ENCODE measurements at regions not wholly inside any gene's neighbourhood (a gene's known extent, or its start where the extent isn't known, plus 50 kb on each side); places are given as distances from the start of the nearest gene placed in this dataset.

DNA sequence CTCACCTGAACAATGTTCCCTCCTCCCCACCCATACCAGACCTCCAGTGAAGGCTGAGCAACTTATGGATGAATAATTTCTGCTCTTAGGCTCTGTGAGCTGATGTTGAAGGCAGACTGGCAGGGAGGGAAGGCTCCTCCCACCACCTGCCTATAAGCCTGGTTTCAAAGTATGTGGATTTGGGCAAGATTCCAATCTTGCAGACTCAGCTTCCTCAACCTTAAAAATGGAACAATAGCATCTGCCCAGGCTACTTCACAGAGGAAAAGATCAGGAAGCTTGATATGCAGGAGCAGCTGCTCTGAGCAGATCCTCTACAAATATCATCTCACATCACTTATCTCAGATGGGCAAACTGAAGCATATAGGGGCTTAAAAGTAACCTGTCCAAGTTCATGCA, 112.2 kb downstream of the ZFP36L2 start:
- no peak for ATAC-seq
- Mint-ChIP-seq H3K4me3 (no peak overlapping the region), H3K4me1 (ENCODE audit: low read depth) (peaks cover 5% of the 10 kb centered on the region), H3K36me3 (ENCODE audit: insufficient read depth) (peaks cover 2% of the 10 kb centered on the region), H3K9me3 (peaks cover 8% of the 10 kb centered on the region), H3K27me3 (ENCODE audit: low read depth) (no peaks in the 10 kb centered on the region)
- no peak for DNase-seq

DNA sequence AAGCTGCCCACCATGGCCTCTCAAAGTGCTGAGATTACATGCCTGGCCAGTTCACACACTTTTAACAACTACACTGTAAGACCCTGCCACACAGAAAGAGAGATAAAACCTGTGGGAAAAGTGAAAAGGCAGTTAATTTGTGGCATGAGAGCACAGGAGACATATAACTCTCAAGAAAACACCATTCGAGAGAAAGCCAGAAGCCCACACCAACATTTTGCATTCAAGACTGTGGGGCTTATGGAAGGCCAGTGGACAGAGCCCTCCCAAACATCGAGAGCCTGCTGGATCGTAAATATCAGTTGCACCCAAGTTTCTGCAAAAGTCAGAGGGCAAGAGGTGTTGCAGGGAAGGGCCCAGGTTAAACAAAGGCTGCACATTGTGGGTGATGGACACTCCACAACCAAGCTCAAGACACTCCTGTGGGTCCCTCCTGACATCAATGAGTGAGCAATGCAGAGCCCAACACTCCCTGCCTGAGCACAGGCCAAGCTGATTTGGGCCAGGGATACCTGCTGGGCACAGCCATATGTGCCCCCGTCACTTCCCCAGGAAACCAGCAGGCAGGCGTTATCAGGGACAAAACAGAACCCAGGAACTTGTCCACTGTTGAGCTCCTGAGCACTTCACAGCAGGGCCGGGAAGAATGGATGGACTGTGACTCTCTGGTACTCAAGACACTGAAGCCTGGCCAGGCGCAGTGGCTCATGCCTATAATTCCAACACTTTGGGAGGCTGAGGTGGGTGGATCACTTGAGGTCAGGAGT, 114.4 kb downstream of the ZFP36L2 start:
- H3K4me3 Mint-ChIP-seq, result no peak overlapping the region
- ATAC-seq, result no peak
- H3K27me3 Mint-ChIP-seq (ENCODE audit: low read depth), result no peaks in the 10 kb centered on the region
- no peaks in the 10 kb centered on the region for H3K9me3 Mint-ChIP-seq
- peaks cover 8% of the 10 kb centered on the region for H3K4me1 Mint-ChIP-seq (ENCODE audit: low read depth)
- DNase-seq, result no peak
- H3K36me3 Mint-ChIP-seq (ENCODE audit: insufficient read depth), result no peaks in the 10 kb centered on the region

DNA sequence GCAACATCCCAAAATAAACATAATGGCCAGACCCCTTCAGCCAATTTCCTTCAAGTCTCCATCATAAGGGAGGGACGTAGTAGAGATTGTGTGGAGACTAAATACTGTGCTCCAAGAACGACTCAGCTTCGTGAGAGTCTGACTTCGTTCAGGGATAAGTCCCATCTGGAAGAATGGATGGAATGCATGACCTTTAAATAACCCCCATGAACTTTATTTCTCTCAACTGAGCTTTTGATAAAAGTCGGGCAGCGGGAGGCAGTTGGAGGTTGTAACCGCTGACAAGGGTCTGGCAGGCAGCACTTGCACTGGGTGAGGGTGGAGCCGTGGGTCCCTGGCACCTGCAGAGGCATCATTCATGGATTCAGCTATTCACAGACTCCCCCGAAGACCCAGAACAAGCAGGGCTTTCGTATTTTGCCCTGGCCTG, 115.9 kb downstream of the ZFP36L2 start:
- Mint-ChIP-seq H3K9me3 (no peaks in the 10 kb centered on the region), H3K27me3 (ENCODE audit: low read depth) (no peaks in the 10 kb centered on the region), H3K4me3 (no peak overlapping the region), H3K36me3 (ENCODE audit: insufficient read depth) (no peaks in the 10 kb centered on the region), H3K4me1 (ENCODE audit: low read depth) (peaks cover 11% of the 10 kb centered on the region)
- ATAC-seq (no peak), DNase-seq (no peak)

DNA sequence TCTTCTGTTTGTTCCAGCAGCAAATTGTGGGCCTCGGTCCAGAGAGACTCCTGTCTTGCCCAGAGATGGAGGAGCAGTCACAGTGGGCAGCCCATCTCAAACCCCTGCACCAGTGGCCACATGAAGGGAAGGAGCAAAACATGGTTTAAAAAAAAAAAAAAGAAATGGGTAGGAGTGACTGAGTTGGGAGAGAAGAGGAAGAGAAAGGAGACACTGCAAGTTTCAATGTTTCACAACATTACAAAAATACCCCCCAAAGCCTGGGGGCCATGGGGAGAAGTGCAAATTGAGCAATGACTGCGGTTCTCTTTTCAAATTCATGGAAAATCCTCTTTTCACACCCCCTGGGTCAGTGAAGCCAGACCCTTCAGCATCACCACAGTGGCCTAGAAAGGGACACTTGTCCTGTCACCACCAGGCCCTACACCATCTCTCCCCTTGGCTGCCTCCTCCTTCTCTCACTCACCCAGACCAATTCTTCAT, 117.1 kb downstream of the ZFP36L2 start:
- Mint-ChIP-seq H3K4me3 (no peak overlapping the region), H3K36me3 (ENCODE audit: insufficient read depth) (no peaks in the 10 kb centered on the region), H3K9me3 (peaks cover under 1% of the 10 kb centered on the region), H3K27me3 (ENCODE audit: low read depth) (no peaks in the 10 kb centered on the region), H3K4me1 (ENCODE audit: low read depth) (peaks cover 11% of the 10 kb centered on the region)
- DNase-seq (no peak), ATAC-seq (no peak)

DNA sequence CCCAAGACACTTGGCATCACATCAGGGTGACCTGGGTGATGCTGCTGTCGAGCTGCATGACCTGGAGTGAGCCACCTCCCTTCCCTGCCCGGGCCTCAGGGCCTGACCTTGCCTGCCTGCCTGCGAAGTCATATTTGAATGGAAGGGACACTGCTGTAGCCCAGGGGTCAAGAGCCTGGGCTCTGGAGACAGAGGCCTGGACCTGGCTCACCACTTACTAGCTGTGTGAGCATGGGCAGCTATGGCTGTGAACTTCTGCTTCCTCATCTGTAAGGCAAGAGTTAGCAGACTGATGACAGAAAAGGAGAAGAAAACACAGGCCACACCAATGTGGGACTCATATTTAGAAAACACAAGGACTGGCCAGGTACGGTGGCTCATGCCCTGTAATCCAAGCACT, 118.7 kb downstream of the ZFP36L2 start:
- no peaks in the 10 kb centered on the region for H3K36me3 Mint-ChIP-seq (ENCODE audit: insufficient read depth)
- peaks cover 4% of the 10 kb centered on the region for H3K9me3 Mint-ChIP-seq
- no peak overlapping the region for H3K4me3 Mint-ChIP-seq
- peaks cover 9% of the 10 kb centered on the region for H3K4me1 Mint-ChIP-seq (ENCODE audit: low read depth)
- no peak for DNase-seq
- no peak for ATAC-seq
- no peaks in the 10 kb centered on the region for H3K27me3 Mint-ChIP-seq (ENCODE audit: low read depth)

DNA sequence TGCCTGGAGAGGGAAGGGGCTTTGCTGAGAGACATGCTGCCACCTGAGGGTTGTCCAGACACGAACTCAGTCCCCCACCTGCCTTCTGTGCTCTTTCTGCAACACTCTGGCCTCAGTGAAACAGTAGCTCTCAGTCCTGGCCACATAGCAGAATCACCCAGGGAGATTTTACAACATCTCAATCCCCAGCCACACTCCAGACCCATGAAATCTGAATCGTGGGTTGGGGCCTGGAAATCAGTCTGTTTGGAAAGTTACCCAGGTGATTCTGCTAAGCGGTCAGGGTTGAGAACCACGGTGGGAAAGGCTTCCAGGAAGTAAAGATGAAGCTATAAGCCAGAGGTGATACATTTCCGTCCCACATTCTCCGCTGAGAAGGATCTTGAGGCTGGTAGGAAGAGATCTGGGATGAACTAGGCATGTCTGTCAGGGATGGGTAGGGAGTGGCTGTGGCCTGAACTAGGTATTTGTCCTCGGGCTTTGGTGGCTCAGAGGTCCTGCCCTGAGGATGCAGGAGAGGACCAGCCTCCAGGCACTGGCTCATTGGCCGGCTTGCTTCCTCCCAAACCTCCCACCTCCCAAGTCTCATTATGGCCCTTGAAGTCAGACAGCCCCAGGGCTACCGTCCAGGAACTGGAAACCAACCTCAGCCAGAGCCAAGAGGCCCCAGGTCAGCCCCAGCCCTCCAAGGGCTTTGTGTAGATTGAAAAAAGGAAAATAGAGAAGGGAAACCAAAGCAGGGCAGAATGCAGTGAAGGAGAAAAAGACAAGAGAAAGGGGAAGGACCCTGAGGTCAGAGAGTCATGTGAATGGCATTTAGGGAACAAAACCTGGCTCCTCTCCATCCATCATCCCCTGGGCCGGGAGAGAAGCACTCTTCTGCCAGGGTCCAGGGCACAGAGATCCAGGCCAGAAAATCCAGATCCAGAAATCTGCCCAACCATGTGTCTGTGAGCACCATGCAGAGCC, 119.6 kb downstream of the ZFP36L2 start:
- peaks cover 4% of the 10 kb centered on the region for H3K9me3 Mint-ChIP-seq
- H3K27me3 Mint-ChIP-seq (ENCODE audit: low read depth), result no peaks in the 10 kb centered on the region
- DNase-seq (no peak), ATAC-seq (no peak)
- H3K4me1 Mint-ChIP-seq (ENCODE audit: low read depth), result peaks cover 9% of the 10 kb centered on the region
- H3K4me3 Mint-ChIP-seq, result no peak overlapping the region
- no peaks in the 10 kb centered on the region for H3K36me3 Mint-ChIP-seq (ENCODE audit: insufficient read depth)

DNA sequence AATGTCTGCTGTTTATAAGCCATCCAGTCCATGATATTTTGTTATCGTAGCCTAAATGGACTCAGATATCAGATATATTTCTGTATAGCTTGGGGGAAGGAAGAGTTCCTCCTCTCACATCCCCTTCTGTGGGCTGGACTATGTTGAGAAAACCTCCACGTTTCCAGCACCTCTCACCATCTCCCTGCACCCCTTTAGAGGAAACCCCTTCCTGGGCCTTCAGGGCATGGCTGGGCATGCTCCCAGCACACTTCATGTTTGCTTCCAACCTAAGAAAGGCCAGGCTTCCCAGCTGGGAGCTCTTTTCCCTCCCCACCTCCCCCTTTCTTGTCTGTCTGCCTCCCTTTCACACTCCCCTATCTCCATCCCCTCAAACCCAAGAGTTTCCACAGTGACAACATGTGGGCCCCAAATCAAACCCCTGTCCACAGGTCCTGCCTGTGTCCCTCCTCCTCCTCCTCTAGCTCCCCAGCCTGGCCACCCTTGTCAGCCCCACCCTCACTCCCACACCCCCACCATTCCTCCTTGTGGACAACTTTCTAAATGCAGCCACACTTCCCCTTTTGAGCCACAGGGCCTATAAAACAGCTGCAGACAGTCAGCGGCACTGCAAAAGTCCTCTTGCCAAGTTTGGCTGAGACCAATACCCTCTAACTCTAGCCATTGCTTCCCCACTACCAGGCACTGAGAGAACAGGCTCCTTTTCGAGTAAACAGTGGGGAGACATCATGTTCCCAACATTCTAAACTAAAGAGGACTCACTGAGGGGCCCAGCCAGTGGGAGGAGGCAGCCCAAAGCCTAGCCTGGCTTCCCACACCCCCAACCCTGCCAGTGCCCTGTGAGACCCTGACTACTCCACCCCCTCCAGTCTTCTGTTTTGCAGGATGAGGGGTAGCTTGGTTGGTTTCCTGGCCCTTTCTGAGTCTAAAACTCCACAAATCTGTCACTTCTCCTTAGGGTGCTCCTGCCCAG, 120.5 kb downstream of the ZFP36L2 start:
- peak in 1 of 2 donors; percentile 14 for ATAC-seq
- no peaks in the 10 kb centered on the region for H3K27me3 Mint-ChIP-seq (ENCODE audit: low read depth)
- peaks cover 4% of the 10 kb centered on the region for H3K9me3 Mint-ChIP-seq
- no peak overlapping the region for H3K4me3 Mint-ChIP-seq
- H3K4me1 Mint-ChIP-seq (ENCODE audit: low read depth), result peaks cover 9% of the 10 kb centered on the region
- H3K36me3 Mint-ChIP-seq (ENCODE audit: insufficient read depth), result no peaks in the 10 kb centered on the region
- no peak for DNase-seq

DNA sequence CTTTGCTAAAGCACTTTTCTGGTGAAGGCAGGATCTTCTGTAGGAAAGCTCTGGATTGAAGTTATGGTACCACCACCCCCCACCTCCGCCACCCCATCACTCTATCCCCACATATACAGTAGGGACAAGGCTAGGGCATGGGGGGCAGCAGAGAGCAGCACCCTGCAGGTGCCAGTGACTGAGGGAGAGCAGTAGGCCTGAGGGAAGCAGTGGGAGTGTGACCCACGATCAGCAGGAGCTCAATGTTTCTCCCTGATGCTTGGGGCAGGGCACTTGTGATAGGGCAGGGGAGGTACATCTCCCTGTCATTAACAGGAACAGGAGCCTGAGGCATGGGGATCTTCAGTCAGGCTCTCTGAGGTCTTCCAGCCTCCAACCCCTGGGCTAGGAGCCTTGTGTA, 121.6 kb downstream of the ZFP36L2 start:
- no peaks in the 10 kb centered on the region for H3K36me3 Mint-ChIP-seq (ENCODE audit: insufficient read depth)
- H3K4me3 Mint-ChIP-seq, result no peak overlapping the region
- H3K4me1 Mint-ChIP-seq (ENCODE audit: low read depth), result peaks cover 9% of the 10 kb centered on the region
- DNase-seq, result no peak
- no peaks in the 10 kb centered on the region for H3K27me3 Mint-ChIP-seq (ENCODE audit: low read depth)
- no peak for ATAC-seq
- H3K9me3 Mint-ChIP-seq, result peaks cover 4% of the 10 kb centered on the region

DNA sequence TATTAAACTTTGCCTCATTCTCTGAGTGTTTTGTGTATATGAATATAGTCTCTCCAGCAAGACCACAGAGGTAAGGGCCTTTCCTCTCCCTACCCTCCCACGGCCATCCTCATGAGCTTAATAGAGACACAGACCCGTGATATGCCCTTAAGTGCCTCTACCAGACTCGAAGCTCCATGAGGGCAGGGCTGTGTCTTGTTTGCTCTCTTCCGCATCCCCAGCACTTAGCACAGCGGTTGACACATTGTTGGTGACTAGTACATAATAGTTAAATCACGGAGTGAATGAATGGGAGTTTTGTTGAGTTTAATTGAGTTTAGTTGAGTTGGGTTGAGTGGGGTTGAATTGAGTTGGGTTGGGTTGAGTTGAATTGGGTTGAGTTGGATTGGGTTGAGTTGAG, 122.3 kb downstream of the ZFP36L2 start:
- H3K36me3 Mint-ChIP-seq (ENCODE audit: insufficient read depth), result no peaks in the 10 kb centered on the region
- no peak overlapping the region for H3K4me3 Mint-ChIP-seq

DNA sequence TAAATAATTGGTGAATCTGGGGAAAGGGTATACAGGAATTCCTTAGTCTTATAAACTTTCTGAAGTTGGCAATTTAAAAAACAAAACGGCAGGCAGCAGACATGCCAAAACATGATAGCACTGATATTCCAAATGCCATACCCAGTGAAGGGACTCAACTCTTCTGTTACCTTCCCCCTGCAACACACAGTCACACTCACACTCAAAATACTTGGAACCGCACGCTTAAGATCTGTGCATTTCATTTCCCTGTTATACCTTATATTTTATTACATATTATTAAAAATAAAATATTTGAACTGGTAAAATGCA, 123.4 kb downstream of the ZFP36L2 start:
- Mint-ChIP-seq H3K36me3 (ENCODE audit: insufficient read depth) (no peaks in the 10 kb centered on the region), H3K4me3 (no peak overlapping the region), H3K4me1 (ENCODE audit: low read depth) (peaks cover 3% of the 10 kb centered on the region), H3K27me3 (ENCODE audit: low read depth) (no peaks in the 10 kb centered on the region), H3K9me3 (peaks cover 4% of the 10 kb centered on the region)
- no peak for DNase-seq
- ATAC-seq, result no peak

More for the DNA sequence above, 122.3 kb downstream of the ZFP36L2 start:
- Mint-ChIP-seq H3K9me3 (peaks cover 4% of the 10 kb centered on the region), H3K27me3 (ENCODE audit: low read depth) (no peaks in the 10 kb centered on the region), H3K4me1 (ENCODE audit: low read depth) (peaks cover 6% of the 10 kb centered on the region)
- DNase-seq (no peak), ATAC-seq (no peak)

DNA sequence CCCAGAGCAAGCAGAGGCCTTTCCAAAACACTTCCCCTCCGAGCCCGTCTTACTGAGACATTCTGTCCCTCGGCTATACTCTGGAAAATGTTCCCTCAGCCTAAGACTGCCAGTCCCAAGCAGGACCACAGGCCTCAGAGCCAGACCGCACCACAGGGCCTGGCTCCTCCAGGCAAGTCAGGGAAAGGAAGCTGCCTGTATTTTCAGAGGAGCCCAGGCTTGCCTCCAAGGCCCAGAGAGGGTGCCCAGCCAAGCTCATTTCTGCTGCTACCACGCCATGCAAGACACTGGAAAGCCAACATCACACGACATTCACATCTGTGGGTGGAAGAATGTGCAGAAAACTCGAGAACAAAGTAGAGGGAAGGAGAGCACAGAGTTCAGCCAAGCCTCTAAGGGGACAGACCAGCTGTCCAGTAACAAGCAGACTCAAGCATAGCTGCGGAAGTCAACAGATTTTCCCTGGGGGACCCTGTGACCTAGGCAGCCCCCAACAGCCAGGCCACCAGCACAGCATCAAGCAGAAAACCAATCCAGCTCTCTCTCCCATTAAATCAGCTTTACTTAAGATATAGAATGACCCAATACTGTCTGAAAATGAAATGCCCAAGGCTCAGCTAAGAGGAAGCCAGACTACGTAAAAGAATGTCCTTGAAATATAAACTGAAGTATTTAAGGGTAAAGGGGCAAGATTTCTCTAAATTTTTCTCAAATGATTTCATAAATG, 123.9 kb downstream of the ZFP36L2 start:
- no peaks in the 10 kb centered on the region for H3K27me3 Mint-ChIP-seq (ENCODE audit: low read depth)
- H3K9me3 Mint-ChIP-seq, result peaks cover 4% of the 10 kb centered on the region
- no peak overlapping the region for H3K4me3 Mint-ChIP-seq

DNA sequence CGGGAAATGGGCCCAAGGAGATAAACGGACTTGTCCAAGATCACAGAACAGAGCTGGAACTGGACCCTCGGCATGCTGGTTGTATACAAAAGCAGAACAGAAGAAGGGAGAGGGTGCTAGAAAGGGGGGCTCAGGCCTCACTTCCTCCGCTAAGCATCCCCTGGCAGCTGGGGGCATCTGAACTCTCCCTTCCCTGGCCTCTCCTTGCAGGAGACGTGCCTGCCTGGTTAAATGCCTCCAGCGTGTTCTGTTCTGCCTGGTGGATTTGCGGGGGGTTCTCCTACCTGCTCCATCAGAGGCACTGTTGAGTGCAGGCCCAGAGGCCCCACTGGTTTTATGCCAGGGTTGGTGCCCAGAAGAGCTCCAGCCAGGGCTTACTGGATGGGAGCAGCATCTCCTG, 124.7 kb downstream of the ZFP36L2 start:
- Mint-ChIP-seq H3K27me3 (ENCODE audit: low read depth) (no peaks in the 10 kb centered on the region), H3K4me3 (no peak overlapping the region), H3K4me1 (ENCODE audit: low read depth) (peaks cover 3% of the 10 kb centered on the region), H3K9me3 (peaks cover 4% of the 10 kb centered on the region), H3K36me3 (ENCODE audit: insufficient read depth) (peaks cover 6% of the 10 kb centered on the region)
- DNase-seq, result no peak
- ATAC-seq, result no peak

More for the DNA sequence above, 123.9 kb downstream of the ZFP36L2 start:
- DNase-seq, result no peak
- H3K4me1 Mint-ChIP-seq (ENCODE audit: low read depth), result peaks cover 3% of the 10 kb centered on the region
- H3K36me3 Mint-ChIP-seq (ENCODE audit: insufficient read depth), result peaks cover 3% of the 10 kb centered on the region
- no peak for ATAC-seq

DNA sequence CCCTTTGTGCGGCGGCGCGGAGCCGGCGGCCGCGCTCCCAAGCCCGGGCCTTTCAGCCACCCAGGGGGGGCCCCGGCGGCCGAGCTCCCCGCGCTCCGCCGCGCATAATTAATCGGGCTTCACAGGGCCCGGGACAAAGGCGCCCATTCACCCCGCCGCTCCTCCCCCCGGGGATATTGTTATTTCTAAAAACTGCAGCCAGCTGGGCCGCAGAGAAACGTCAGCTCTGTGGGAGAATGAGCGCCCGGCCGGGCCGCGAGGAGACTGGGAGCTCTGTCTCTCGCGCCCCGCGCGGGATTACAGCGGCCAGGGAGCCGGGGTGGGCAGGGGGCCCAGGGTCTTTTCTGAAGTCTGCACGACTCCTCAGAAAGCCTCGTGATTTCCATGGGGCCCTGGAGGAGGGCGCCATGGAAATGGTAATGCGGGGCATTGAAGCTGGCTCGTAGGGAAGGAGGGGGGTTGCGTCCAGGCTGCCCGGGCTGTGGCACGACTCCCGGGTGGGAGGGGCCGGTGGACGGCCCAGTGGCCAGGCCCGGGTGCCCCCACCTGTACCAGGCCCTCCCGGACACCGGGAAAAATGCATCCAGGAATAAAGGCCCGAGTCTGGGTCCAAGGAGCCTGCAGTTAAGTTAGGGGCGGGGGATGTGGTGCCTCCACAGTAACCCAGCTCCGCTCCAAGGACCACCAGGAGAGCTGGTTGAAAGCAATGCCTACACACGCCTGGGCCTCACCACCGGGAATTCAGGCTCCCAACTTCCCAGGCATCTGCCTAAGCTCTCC, 125.3 kb downstream of the ZFP36L2 start:
- ATAC-seq (no peak), DNase-seq (no peak)
- Mint-ChIP-seq H3K4me3 (no peak overlapping the region), H3K4me1 (ENCODE audit: low read depth) (no peaks in the 10 kb centered on the region), H3K27me3 (ENCODE audit: low read depth) (no peaks in the 10 kb centered on the region), H3K36me3 (ENCODE audit: insufficient read depth) (peaks cover 6% of the 10 kb centered on the region), H3K9me3 (peaks cover 10% of the 10 kb centered on the region)
